A549 (cell line): ENCODE measurements at regions not wholly inside any gene's neighbourhood (a gene's known extent, or its start where the extent isn't known, plus 50 kb on each side); places are given as distances from the start of the nearest gene placed in this dataset.

ENCODE experiments used
- ATAC-seq, 2 experiments: fragments of 200-7000 bp in 1 of 2; fragments of >200 bp in 1 of 2; cut with Nextera tagmentation in 1 of 2; cut with Tn5 transposase in 1 of 2; 3 replicates each; pipeline versions ENCODE4 v1.8.0 to v1.9.1; 2018 to 2020; ENCODE audit warnings: mild to moderate bottlenecking in 1 of 2, moderate library complexity in 1 of 2
- CTCF ChIA-PET: fragments of 300-600 bp; sonication (Branson Sonifier 250); formaldehyde crosslinking; extraction: SDS; loops from one replicate; lab custom pipeline; 2021; ENCODE audit warnings: antibody characterized with exemption, inconsistent platforms; lab: Yijun Ruan, JAX
- POLR2A ChIA-PET: fragments of 350-600 bp; formaldehyde crosslinking; extraction: SDS; loops from one replicate; lab custom pipeline; 2021; ENCODE audit warnings: antibody characterized with exemption, inconsistent platforms; lab: Yijun Ruan, JAX
- DNase-seq, 2 experiments: peaks; one replicate each; pipeline versions ENCODE4 v3.0.0 to v3.0.0-alpha.2; 2011 to 2016; ENCODE audit warnings: low read depth in 1 of 2, low spot score in 1 of 2
- FAIRE-seq: peaks from 2 replicates; lab custom pipeline; 2011; peaks lifted over from hg19 to GRCh38; lab: Jason Lieb, UNC
- H3K27ac ChIP-seq, 2 experiments: fragments of >200 bp; sonication (Bioruptor Twin); formaldehyde crosslinking; 3 replicates each; pipeline ENCODE4 v1.5.1; 2016 to 2017
- H3K4me1 ChIP-seq: fragments of >200 bp; sonication (Bioruptor Twin); formaldehyde crosslinking; 3 replicates; pipeline ENCODE4 v1.6.1; 2016
- H3K4me2 ChIP-seq: fragments of >200 bp; sonication (Bioruptor Twin); formaldehyde crosslinking; 3 replicates; pipeline ENCODE4 v1.6.1; 2016
- H3K4me3 ChIP-seq: fragments of >200 bp; sonication (Bioruptor Twin); formaldehyde crosslinking; 3 replicates; pipeline ENCODE4 v1.5.1; 2016
- H3K9me3 ChIP-seq: fragments of >200 bp; sonication (Bioruptor Twin); formaldehyde crosslinking; 3 replicates; pipeline ENCODE4 v1.6.1; 2016
- BHLHE40 ChIP-seq: IDR thresholded peaks from 2 replicates; pipeline ENCODE4 v1.6.1; 2012; ENCODE audit warnings: low read depth, low read length, inconsistent platforms
- CEBPB ChIP-seq, 2 experiments: fragments of >200 bp in 1 of 2; sonication (Bioruptor Twin) in 1 of 2; formaldehyde crosslinking in 1 of 2; IDR thresholded peaks; 2 replicates each; pipeline ENCODE4 v1.6.1; 2012 to 2016
- CHD2 ChIP-seq: fragments of 150-350 bp; IDR thresholded peaks from 2 replicates; pipeline ENCODE4 v1.6.1; 2014; ENCODE audit warnings: low read length; ENCODE audit not compliant: partially characterized antibody
- E2F6 ChIP-seq: IDR thresholded peaks from 2 replicates; pipeline ENCODE4 v1.6.1; 2012; ENCODE audit warnings: low read depth, borderline replicate concordance
- EHF ChIP-seq: fragments of 250-450 bp; sonication (Bioruptor Pico); IDR thresholded peaks from 2 replicates; pipeline ENCODE4 v1.5.0; 2020; ENCODE audit warnings: mild to moderate bottlenecking
- EHMT2 ChIP-seq: fragments of 200-600 bp; sonication (generic); IDR thresholded peaks from 2 replicates; pipeline ENCODE4 v1.6.1; 2016; ENCODE audit warnings: antibody characterized with exemption, low read depth, mild to moderate bottlenecking, moderate library complexity
- EP300 ChIP-seq, 2 experiments: fragments of >200 bp; sonication (Bioruptor Twin); formaldehyde crosslinking; IDR thresholded peaks; 2 replicates in 1 of 2; 3 replicates in 1 of 2; pipeline ENCODE4 v1.6.1; 2016 to 2017
- FOXS1 ChIP-seq: fragments of 250-450 bp; sonication (Bioruptor Pico); IDR thresholded peaks from 2 replicates; pipeline ENCODE4 v1.5.0; 2020; ENCODE audit warnings: mild to moderate bottlenecking, moderate library complexity
- HMGXB4 ChIP-seq: fragments of 250-450 bp; sonication (Bioruptor Pico); IDR thresholded peaks from 2 replicates; pipeline ENCODE4 v1.5.0; 2021; ENCODE audit warnings: mild to moderate bottlenecking, moderate library complexity, borderline replicate concordance
- HOXB13 ChIP-seq: fragments of 250-450 bp; sonication (Bioruptor Pico); IDR thresholded peaks from 2 replicates; pipeline ENCODE4 v1.5.0; 2020; ENCODE audit warnings: low read depth, mild to moderate bottlenecking, moderate library complexity
- HOXB5 ChIP-seq: fragments of 250-450 bp; sonication (Bioruptor Pico); IDR thresholded peaks from 2 replicates; pipeline ENCODE4 v1.5.0; 2020; ENCODE audit warnings: mild to moderate bottlenecking, moderate library complexity
- KDM1A ChIP-seq: fragments of 200-600 bp; sonication (generic); IDR thresholded peaks from 2 replicates; pipeline ENCODE4 v1.6.1; 2016; ENCODE audit warnings: low read depth, mild to moderate bottlenecking
- MAX ChIP-seq: IDR thresholded peaks from 2 replicates; pipeline ENCODE4 v1.6.1; 2012
- MAZ ChIP-seq: fragments of 150-350 bp; IDR thresholded peaks from 2 replicates; pipeline ENCODE4 v1.6.1; 2014; ENCODE audit warnings: antibody characterized with exemption, low read depth, low read length, borderline replicate concordance
- MYC ChIP-seq: IDR thresholded peaks from 2 replicates; pipeline ENCODE4 v1.6.1; 2012; ENCODE audit warnings: mild to moderate bottlenecking, inconsistent platforms, low read length, improper control_type of control experiment, borderline replicate concordance
- NR3C1 ChIP-seq: fragments of >200 bp; sonication (Bioruptor Twin); formaldehyde crosslinking; IDR thresholded peaks from 3 replicates; pipeline ENCODE4 v1.6.1; 2017
- PBX3 ChIP-seq: IDR thresholded peaks from 2 replicates; pipeline ENCODE4 v1.6.1; 2012
- POLR2AphosphoS2 ChIP-seq: conservative IDR thresholded peaks from 2 replicates; pipeline ENCODE4 v1.6.1; 2012; ENCODE audit warnings: low read length, improper control_type of control experiment, inconsistent platforms
- RAD21 ChIP-seq, 2 experiments: fragments of >200 bp in 1 of 2; sonication (Bioruptor Twin) in 1 of 2; formaldehyde crosslinking in 1 of 2; IDR thresholded peaks in 1 of 2; conservative IDR thresholded peaks in 1 of 2; 2 replicates in 1 of 2; 3 replicates in 1 of 2; pipeline ENCODE4 v1.6.1; 2012 to 2018; ENCODE audit warnings: inconsistent platforms in 1 of 2
- RFX5 ChIP-seq: fragments of 450-650 bp; IDR thresholded peaks from 2 replicates; pipeline ENCODE4 v1.7.1; 2014; ENCODE audit warnings: antibody characterized with exemption, mild to moderate bottlenecking, moderate library complexity
- RNF2 ChIP-seq: fragments of 200-600 bp; sonication (generic); IDR thresholded peaks from 2 replicates; pipeline ENCODE4 v1.6.1; 2016; ENCODE audit warnings: low read depth, mild to moderate bottlenecking, antibody characterized with exemption, moderate library complexity, borderline replicate concordance
- SMC3 ChIP-seq: fragments of >200 bp; sonication (Bioruptor Twin); formaldehyde crosslinking; IDR thresholded peaks from 3 replicates; pipeline ENCODE4 v1.6.1; 2018; ENCODE audit warnings: inconsistent platforms
- SREBF2 ChIP-seq: fragments of 450-650 bp; IDR thresholded peaks from 2 replicates; pipeline ENCODE4 v1.6.1; 2014; ENCODE audit warnings: mild to moderate bottlenecking, moderate library complexity
- TFCP2L1 ChIP-seq: fragments of 250-450 bp; sonication (Bioruptor Pico); IDR thresholded peaks from 2 replicates; pipeline ENCODE4 v1.5.0; 2021; ENCODE audit warnings: mild to moderate bottlenecking
- USF2 ChIP-seq: fragments of 450-650 bp; IDR thresholded peaks from 2 replicates; pipeline ENCODE4 v1.6.1; 2014; ENCODE audit warnings: antibody characterized with exemption
- ZC3H11A ChIP-seq: fragments of 450-650 bp; IDR thresholded peaks from 2 replicates; pipeline ENCODE4 v1.6.1; 2014; ENCODE audit warnings: antibody characterized with exemption, mild to moderate bottlenecking
- ZNF302 ChIP-seq: fragments of 250-450 bp; sonication (Bioruptor Pico); IDR thresholded peaks from 2 replicates; pipeline ENCODE4 v1.9.0; 2021; ENCODE audit warnings: inconsistent platforms, mild to moderate bottlenecking, moderate library complexity
- WGBS: methylation state at CpG from one replicate; pipeline ENCODE4 v1.1.6; 2017; ENCODE audit errors: missing lambda C conversion rate; 5-methylcytosine and 5-hydroxymethylcytosine counted together

- no peaks in the 10 kb centered on the region; the same call in 2 of the 3 replicates for H3K9me3 ChIP-seq
- POLR2A ChIA-PET, result no interaction called here
- H3K27ac ChIP-seq, result no peak overlapping the region
- CTCF ChIA-PET, result no interaction called here
- TF ChIP-seq E2F6 (no peak), PBX3 (no peak), SREBF2 (no peak), BHLHE40 (no peak), KDM1A (no peak), TFCP2L1 (no peak), RAD21 (conservative IDR thresholded peaks at IDR 0.05 in 1 of 2, IDR thresholded peaks at IDR 0.05 in 1 of 2) (no peak), MAX (no peak), MYC (no peak), HOXB5 (CRISPR knock-in tag) (no peak), EHMT2 (no peak), CEBPB (IDR thresholded peaks at IDR 0.05) (no peak), RFX5 (no peak), RNF2 (no peak)
- no peak overlapping the region for H3K4me2 ChIP-seq
- no peaks in the 10 kb centered on the region for H3K4me1 ChIP-seq
- 17% methylated on average over 3 of the region's 3 CpGs for WGBS
- DNase-seq, result no peak
- H3K4me3 ChIP-seq, result no peak overlapping the region
- no peak for ATAC-seq
- FAIRE-seq, result no peak
Observed at GRCh38 chr12:42903736-42904135, 314.2 kb upstream of the PRICKLE1 start.

- WGBS, result 64% methylated on average over 2 of the region's 2 CpGs
- TF ChIP-seq USF2 (no peak), CHD2 (no peak), ZNF302 (CRISPR knock-in tag) (no peak), POLR2AphosphoS2 (no peak), EP300 (IDR thresholded peaks at IDR 0.05) (no peak), HOXB5 (CRISPR knock-in tag) (no peak), EHF (CRISPR knock-in tag) (no peak), BHLHE40 (no peak), KDM1A (no peak), RNF2 (no peak), MAZ (no peak), ZC3H11A (no peak), CEBPB (IDR thresholded peaks at IDR 0.05) (no peak), HOXB13 (CRISPR knock-in tag) (no peak), PBX3 (no peak), TFCP2L1 (no peak), HMGXB4 (no peak), NR3C1 (no peak), FOXS1 (CRISPR knock-in tag) (no peak), SMC3 (no peak)
- TF ChIP-seq, all 56 proteins: peak for 0
- FAIRE-seq, result no peak
- Histone ChIP-seq H3K4me3 (no peak overlapping the region), H3K27ac (no peak overlapping the region), H3K9me3 (no peaks in the 10 kb centered on the region), H3K4me1 (no peaks in the 10 kb centered on the region), H3K4me2 (no peak overlapping the region)
- CTCF ChIA-PET, result no interaction called here
- ATAC-seq, result no peak
- no peak for DNase-seq
- POLR2A ChIA-PET, result no interaction called here
Observed at GRCh38 chr12:42902001-42902400, 312.5 kb upstream of the PRICKLE1 start.
